IMR-90 (cell line): ENCODE measurements at regions not wholly inside any gene's neighbourhood (a gene's known extent, or its start where the extent isn't known, plus 50 kb on each side); places are given as distances from the start of the nearest gene placed in this dataset.

Experiments
- ATAC-seq: fragments of 200-7000 bp; cut with Tn5 transposase; 2 replicates; pipeline ENCODE4 v1.9.1; 2020; ENCODE audit warnings: low read depth, mild to moderate bottlenecking, moderate library complexity
- BruUV-seq: library from RNA; stranded (reverse); fragments of 400-500 nt; replicated peaks from 2 replicates; lab custom pipeline; 2021; lab: Mats Ljungman, UMichigan
- CTCF ChIA-PET: fragments of 300-600 bp; formaldehyde crosslinking; extraction: SDS; loops from one replicate; lab custom pipeline; 2021; ENCODE audit warnings: antibody characterized with exemption; lab: Yijun Ruan, JAX
- POLR2A ChIA-PET: fragments of 300-600 bp; sonication (Branson Sonifier 250); formaldehyde crosslinking; loops from one replicate; lab custom pipeline; 2022; ENCODE audit warnings: antibody characterized with exemption; ENCODE audit not compliant: unreplicated experiment; lab: Charles Lee
- DNase-seq: peaks from one replicate; pipeline ENCODE4 v3.0.0; 2013
- H2AFZ ChIP-seq: replicated peaks from 2 replicates; pipeline ENCODE3; 2013; ENCODE audit warnings: low read length, mild to moderate bottlenecking; ENCODE audit not compliant: poor library complexity
- H2AK5ac ChIP-seq: 2 replicates; pipeline ENCODE4 v1.6.1; 2013; ENCODE audit warnings: low read depth, low read length, inconsistent platforms
- H2AK9ac ChIP-seq: replicated peaks from 2 replicates; pipeline ENCODE3; 2013; ENCODE audit warnings: mild to moderate bottlenecking, low read depth, low read length, moderate library complexity; ENCODE audit not compliant: poor library complexity
- H2BK120ac ChIP-seq: 2 replicates; pipeline ENCODE4 v1.6.1; 2013; ENCODE audit warnings: low read depth, low read length, inconsistent platforms
- H2BK15ac ChIP-seq: 3 replicates; pipeline ENCODE4 v1.6.1; 2013; ENCODE audit warnings: low read depth, low read length, inconsistent platforms
- H2BK20ac ChIP-seq: 2 replicates; pipeline ENCODE4 v1.6.1; 2013; ENCODE audit warnings: low read depth, mild to moderate bottlenecking, inconsistent platforms, low read length, moderate library complexity
- H2BK5ac ChIP-seq: 2 replicates; pipeline ENCODE4 v1.6.1; 2013; ENCODE audit warnings: mild to moderate bottlenecking, low read depth, low read length, inconsistent platforms; ENCODE audit not compliant: poor library complexity, severe bottlenecking
- H3K14ac ChIP-seq: replicated peaks from 2 replicates; pipeline ENCODE4 v1.6.1; 2013; ENCODE audit warnings: low read depth, low read length, inconsistent platforms
- H3K18ac ChIP-seq: 2 replicates; pipeline ENCODE4 v1.6.1; 2013; ENCODE audit warnings: low read depth, low read length, control low read depth
- H3K23ac ChIP-seq: 2 replicates; pipeline ENCODE4 v1.6.1; 2013; ENCODE audit warnings: low read depth, low read length, inconsistent platforms
- H3K27ac ChIP-seq: 2 replicates; pipeline ENCODE4 v1.5.1; 2013; ENCODE audit warnings: mild to moderate bottlenecking, control low read depth, low read length; ENCODE audit not compliant: insufficient read depth
- H3K27me3 ChIP-seq: 2 replicates; pipeline ENCODE4 v1.6.1; 2013; ENCODE audit warnings: low read length; ENCODE audit not compliant: control insufficient read depth, insufficient read depth
- H3K36me3 ChIP-seq: 2 replicates; pipeline ENCODE4 v1.6.1; 2013; ENCODE audit warnings: low read length, mixed read lengths; ENCODE audit not compliant: control insufficient read depth, insufficient read depth
- H3K4ac ChIP-seq: 2 replicates; pipeline ENCODE4 v1.6.1; 2013; ENCODE audit warnings: low read depth, low read length, inconsistent platforms
- H3K4me1 ChIP-seq: 2 replicates; pipeline ENCODE4 v1.6.1; 2013; ENCODE audit warnings: low read length, mixed read lengths; ENCODE audit not compliant: control insufficient read depth, insufficient read depth
- H3K4me2 ChIP-seq: 2 replicates; pipeline ENCODE4 v1.6.1; 2013; ENCODE audit warnings: low read depth, mild to moderate bottlenecking, control low read depth, low read length, moderate library complexity
- H3K4me3 ChIP-seq: 2 replicates; pipeline ENCODE4 v1.5.1; 2013; ENCODE audit warnings: low read depth, mild to moderate bottlenecking, control low read depth, low read length, moderate library complexity; ENCODE audit not compliant: insufficient read depth
- H3K56ac ChIP-seq: 2 replicates; pipeline ENCODE4 v1.6.1; 2013; ENCODE audit warnings: low read length, inconsistent platforms; ENCODE audit not compliant: insufficient read depth; ENCODE audit errors: extremely low read depth
- H3K79me1 ChIP-seq, 2 experiments: 2 replicates each; pipeline ENCODE4 v1.6.1; 2013; ENCODE audit warnings: low read length in 2 of 2, inconsistent platforms in 1 of 2, low read depth in 1 of 2
- H3K9ac ChIP-seq: 2 replicates; pipeline ENCODE4 v1.6.1; 2013; ENCODE audit warnings: low read depth, low read length, control low read depth
- H3K9me1 ChIP-seq: 2 replicates; pipeline ENCODE4 v1.6.1; 2013; ENCODE audit warnings: low read length, inconsistent platforms; ENCODE audit not compliant: insufficient read depth
- H3K9me3 ChIP-seq: 2 replicates; pipeline ENCODE4 v1.6.1; 2013; ENCODE audit warnings: low read length; ENCODE audit not compliant: control insufficient read depth, insufficient read depth
- H4K20me1 ChIP-seq: 2 replicates; pipeline ENCODE4 v1.6.1; 2013; ENCODE audit warnings: low read length, inconsistent platforms; ENCODE audit not compliant: insufficient read depth
- H4K5ac ChIP-seq: 2 replicates; pipeline ENCODE4 v1.6.1; 2013; ENCODE audit warnings: mild to moderate bottlenecking, low read depth, low read length, control low read depth
- H4K8ac ChIP-seq, 2 experiments: 2 replicates each; pipeline ENCODE4 v1.6.1; 2013; ENCODE audit warnings: low read depth in 2 of 2, low read length in 2 of 2, control low read depth in 1 of 2, inconsistent platforms in 1 of 2
- H4K91ac ChIP-seq: 2 replicates; pipeline ENCODE4 v1.6.1; 2013; ENCODE audit warnings: low read depth, low read length, inconsistent platforms; ENCODE audit not compliant: insufficient read depth
- BHLHE40 ChIP-seq: fragments of 150-350 bp; IDR thresholded peaks from 2 replicates; pipeline ENCODE4 v1.6.1; 2016; ENCODE audit warnings: mild to moderate bottlenecking, low read depth, low read length
- CEBPB ChIP-seq: IDR thresholded peaks from 2 replicates; pipeline ENCODE4 v1.6.1; 2012; ENCODE audit warnings: low read depth, low read length, improper control_type of control experiment
- CHD1 ChIP-seq: IDR thresholded peaks from 2 replicates; pipeline ENCODE4 v1.6.1; 2012; ENCODE audit warnings: low read depth, low read length, improper control_type of control experiment
- FOS ChIP-seq: fragments of 150-350 bp; IDR thresholded peaks from 2 replicates; pipeline ENCODE4 v1.6.1; 2016; ENCODE audit warnings: low read depth, low read length
- MAFK ChIP-seq: IDR thresholded peaks from 2 replicates; pipeline ENCODE4 v1.6.1; 2012; ENCODE audit warnings: low read depth, low read length, improper control_type of control experiment
- MAZ ChIP-seq: IDR thresholded peaks from 2 replicates; pipeline ENCODE4 v1.6.1; 2012; ENCODE audit warnings: low read depth, mild to moderate bottlenecking, low read length, improper control_type of control experiment, moderate library complexity, borderline replicate concordance
- MXI1 ChIP-seq: IDR thresholded peaks from 2 replicates; pipeline ENCODE4 v1.6.1; 2012; ENCODE audit warnings: low read depth, mild to moderate bottlenecking, low read length, moderate library complexity, borderline replicate concordance
- NFE2L2 ChIP-seq: fragments of 150-350 bp; IDR thresholded peaks from 2 replicates; pipeline ENCODE4 v1.6.1; 2016; ENCODE audit warnings: low read depth, mild to moderate bottlenecking, low read length
- POLR2A ChIP-seq: IDR thresholded peaks from 2 replicates; pipeline ENCODE4 v1.6.1; 2012; ENCODE audit warnings: mild to moderate bottlenecking, low read depth, low read length
- RAD21 ChIP-seq: IDR thresholded peaks from 2 replicates; pipeline ENCODE4 v1.6.1; 2012; ENCODE audit warnings: low read length, improper control_type of control experiment
- RCOR1 ChIP-seq: IDR thresholded peaks from 2 replicates; pipeline ENCODE4 v1.6.1; 2012; ENCODE audit warnings: mild to moderate bottlenecking, low read length, improper control_type of control experiment; ENCODE audit not compliant: insufficient replicate concordance
- RFX5 ChIP-seq: IDR thresholded peaks from 2 replicates; pipeline ENCODE4 v1.8.0; 2012; ENCODE audit warnings: low read depth, mild to moderate bottlenecking, low read length, moderate library complexity
- SMC3 ChIP-seq: fragments of 150-350 bp; IDR thresholded peaks from 2 replicates; pipeline ENCODE4 v1.6.1; 2016; ENCODE audit warnings: low read depth, mild to moderate bottlenecking, antibody characterized with exemption, low read length, moderate library complexity
- WGBS, 2 experiments: methylation state at CpG; one replicate each; pipeline versions ENCODE4 v1.1.5 to v1.1.7; 2013; ENCODE audit warnings: missing lambda C conversion rate in 2 of 2; ENCODE audit not compliant: insufficient read length in 1 of 2; ENCODE audit errors: extremely low coverage in 2 of 2; 5-methylcytosine and 5-hydroxymethylcytosine counted together
- dilution Hi-C: fragments of 300-500 bp; cut with HindIII; formaldehyde crosslinking; loops from one replicate; pipeline ENCODE4 v1.14.3; 2018; ENCODE audit warnings: low sequenced_read_pairs; ENCODE audit not compliant: unreplicated experiment
- in situ Hi-C: fragments of 300-500 bp; cut with MboI; formaldehyde crosslinking; loops from 3 replicates; pipeline ENCODE4 v1.14.3; 2019; ENCODE audit warnings: low sequenced_read_pairs, inconsistent platforms, mixed read lengths
- intact Hi-C: fragments of 100-400 bp; cut with micrococcal nuclease; formaldehyde crosslinking; loops from 2 replicates; pipeline ENCODE4 v1.10.0; 2022
- TF ChIP-seq, protein P1 (sequence below): fragments of 150-350 bp; IDR thresholded peaks from 2 replicates; pipeline ENCODE4 v1.6.1; 2017; ENCODE audit warnings: mild to moderate bottlenecking, antibody characterized with exemption, low read length, low read depth
- TF ChIP-seq, protein P2 (sequence below): fragments of 150-350 bp; IDR thresholded peaks from 2 replicates; pipeline ENCODE4 v1.6.1; 2016; ENCODE audit warnings: low read depth, mild to moderate bottlenecking, low read length, moderate library complexity, borderline replicate concordance
- TF ChIP-seq, protein P3 (sequence below): conservative IDR thresholded peaks from 2 replicates; pipeline ENCODE4 v1.5.1; 2012; ENCODE audit warnings: mild to moderate bottlenecking, low read depth, low read length, improper control_type of control experiment

DNA sequence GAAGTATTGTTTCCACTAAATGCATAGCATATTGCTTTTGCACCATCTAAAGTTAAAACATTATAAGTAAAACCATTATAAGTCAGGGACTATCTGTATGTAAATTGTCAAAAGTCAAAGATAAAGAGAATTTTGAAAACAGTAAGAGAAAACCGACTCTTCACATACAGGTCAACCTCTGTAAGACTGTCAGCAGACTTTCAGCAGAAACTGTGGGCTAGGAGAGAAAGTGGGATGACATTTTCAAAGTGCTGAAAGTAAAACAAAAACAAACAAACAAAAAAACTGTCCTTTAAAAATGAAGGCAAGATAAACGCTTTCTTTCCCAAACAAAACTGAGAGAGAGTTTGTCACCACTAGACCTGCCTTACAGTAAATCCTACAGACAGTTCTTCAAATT lies 122.9 kb upstream of the ID2 start:
- Histone ChIP-seq H2BK5ac (no peak overlapping the region), H4K91ac (no peak overlapping the region), H2BK20ac (no peak overlapping the region), H3K56ac (no peak overlapping the region), H3K27ac (no peak overlapping the region), H3K18ac (no peak overlapping the region), H2AK9ac (no peak overlapping the region), H4K8ac (no peak overlapping the region), H4K20me1 (no peaks in the 10 kb centered on the region), H2BK120ac (no peak overlapping the region), H3K23ac (no peak overlapping the region), H3K9me3 (peaks cover 6% of the 10 kb centered on the region; the same call in 1 of the 2 replicates), H3K4ac (no peak overlapping the region), H3K14ac (no peak overlapping the region), H3K27me3 (no peaks in the 10 kb centered on the region), H2AK5ac (no peak overlapping the region), H3K36me3 (no peaks in the 10 kb centered on the region), H2BK15ac (no peak overlapping the region), H3K9me1 (no peaks in the 10 kb centered on the region), H3K4me3 (no peak overlapping the region), H3K4me1 (no peaks in the 10 kb centered on the region), H3K4me2 (no peak overlapping the region), H4K5ac (no peak overlapping the region), H3K9ac (no peak overlapping the region), H2AFZ (no peak overlapping the region), H3K79me1 (no peaks in the 10 kb centered on the region)
- WGBS, 2 experiments, result no CpG with 5 or more reads among the region's 2 CpGs
- ChIA-PET POLR2A (no interaction called here), CTCF (no interaction called here)
- no peak for TF ChIP-seq RCOR1
- no peak for TF ChIP-seq SMC3
- no peak for TF ChIP-seq BHLHE40
- no peak for TF ChIP-seq RFX5
- TF ChIP-seq MAZ, result no peak
- TF ChIP-seq, protein P1, sequence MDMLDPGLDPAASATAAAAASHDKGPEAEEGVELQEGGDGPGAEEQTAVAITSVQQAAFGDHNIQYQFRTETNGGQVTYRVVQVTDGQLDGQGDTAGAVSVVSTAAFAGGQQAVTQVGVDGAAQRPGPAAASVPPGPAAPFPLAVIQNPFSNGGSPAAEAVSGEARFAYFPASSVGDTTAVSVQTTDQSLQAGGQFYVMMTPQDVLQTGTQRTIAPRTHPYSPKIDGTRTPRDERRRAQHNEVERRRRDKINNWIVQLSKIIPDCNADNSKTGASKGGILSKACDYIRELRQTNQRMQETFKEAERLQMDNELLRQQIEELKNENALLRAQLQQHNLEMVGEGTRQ, result no peak
- no peak for TF ChIP-seq CHD1
- TF ChIP-seq MXI1, result no peak
- no peak for TF ChIP-seq FOS
- TF ChIP-seq CEBPB, result no peak
- TF ChIP-seq, protein P2, sequence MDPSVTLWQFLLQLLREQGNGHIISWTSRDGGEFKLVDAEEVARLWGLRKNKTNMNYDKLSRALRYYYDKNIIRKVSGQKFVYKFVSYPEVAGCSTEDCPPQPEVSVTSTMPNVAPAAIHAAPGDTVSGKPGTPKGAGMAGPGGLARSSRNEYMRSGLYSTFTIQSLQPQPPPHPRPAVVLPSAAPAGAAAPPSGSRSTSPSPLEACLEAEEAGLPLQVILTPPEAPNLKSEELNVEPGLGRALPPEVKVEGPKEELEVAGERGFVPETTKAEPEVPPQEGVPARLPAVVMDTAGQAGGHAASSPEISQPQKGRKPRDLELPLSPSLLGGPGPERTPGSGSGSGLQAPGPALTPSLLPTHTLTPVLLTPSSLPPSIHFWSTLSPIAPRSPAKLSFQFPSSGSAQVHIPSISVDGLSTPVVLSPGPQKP, result no peak
- TF ChIP-seq, protein P3, sequence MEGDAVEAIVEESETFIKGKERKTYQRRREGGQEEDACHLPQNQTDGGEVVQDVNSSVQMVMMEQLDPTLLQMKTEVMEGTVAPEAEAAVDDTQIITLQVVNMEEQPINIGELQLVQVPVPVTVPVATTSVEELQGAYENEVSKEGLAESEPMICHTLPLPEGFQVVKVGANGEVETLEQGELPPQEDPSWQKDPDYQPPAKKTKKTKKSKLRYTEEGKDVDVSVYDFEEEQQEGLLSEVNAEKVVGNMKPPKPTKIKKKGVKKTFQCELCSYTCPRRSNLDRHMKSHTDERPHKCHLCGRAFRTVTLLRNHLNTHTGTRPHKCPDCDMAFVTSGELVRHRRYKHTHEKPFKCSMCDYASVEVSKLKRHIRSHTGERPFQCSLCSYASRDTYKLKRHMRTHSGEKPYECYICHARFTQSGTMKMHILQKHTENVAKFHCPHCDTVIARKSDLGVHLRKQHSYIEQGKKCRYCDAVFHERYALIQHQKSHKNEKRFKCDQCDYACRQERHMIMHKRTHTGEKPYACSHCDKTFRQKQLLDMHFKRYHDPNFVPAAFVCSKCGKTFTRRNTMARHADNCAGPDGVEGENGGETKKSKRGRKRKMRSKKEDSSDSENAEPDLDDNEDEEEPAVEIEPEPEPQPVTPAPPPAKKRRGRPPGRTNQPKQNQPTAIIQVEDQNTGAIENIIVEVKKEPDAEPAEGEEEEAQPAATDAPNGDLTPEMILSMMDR, result no peak
- no peak for TF ChIP-seq NFE2L2
- TF ChIP-seq POLR2A, result no peak
- no peak for TF ChIP-seq MAFK
- TF ChIP-seq RAD21, result no peak
- BruUV-seq, result no TSS peak
- in situ Hi-C loops, result no loop called here
- DNase-seq (no peak), ATAC-seq (no peak)
- dilution Hi-C loops, result no loop called here
- intact Hi-C loops, result no loop called here
